Nephron progenitor cell (in vitro differentiated cells): ENCODE measurements at regions not wholly inside any gene's neighbourhood (a gene's known extent, or its start where the extent isn't known, plus 50 kb on each side); places are given as distances from the start of the nearest gene placed in this dataset.
A peak's percentile ranks its signal among the peaks of the same experiment; 100 is the strongest.

Experiments
- DNase-seq: peaks from one replicate; pipeline ENCODE4 v3.0.0; 2021
- H3K27ac Mint-ChIP-seq: 2 replicates; pipeline ENCODE4 v1.8.0; 2021; ENCODE audit warnings: mild to moderate bottlenecking, moderate library complexity, mixed read lengths
- H3K27me3 Mint-ChIP-seq: 2 replicates; pipeline ENCODE4 v1.8.0; 2021; ENCODE audit warnings: mild to moderate bottlenecking, low read depth, mixed read lengths; ENCODE audit not compliant: poor library complexity
- H3K36me3 Mint-ChIP-seq: 2 replicates; pipeline ENCODE4 v1.8.0; 2021; ENCODE audit warnings: low read depth, mixed read lengths
- H3K4me1 Mint-ChIP-seq: 2 replicates; pipeline ENCODE4 v1.8.0; 2021; ENCODE audit warnings: mixed read lengths
- H3K4me3 Mint-ChIP-seq: 2 replicates; pipeline ENCODE4 v1.8.0; 2021; ENCODE audit warnings: mild to moderate bottlenecking, moderate library complexity, mixed read lengths
- H3K9me3 Mint-ChIP-seq: 2 replicates; pipeline ENCODE4 v1.8.0; 2021; ENCODE audit warnings: mild to moderate bottlenecking, moderate library complexity, mixed read lengths
- TF ChIP-seq, protein P1 (sequence below): fragments of 200-600 bp; sonication (generic); IDR thresholded peaks from 2 replicates; pipeline ENCODE4 v1.5.0; 2021; ENCODE audit warnings: antibody characterized with exemption

DNA sequence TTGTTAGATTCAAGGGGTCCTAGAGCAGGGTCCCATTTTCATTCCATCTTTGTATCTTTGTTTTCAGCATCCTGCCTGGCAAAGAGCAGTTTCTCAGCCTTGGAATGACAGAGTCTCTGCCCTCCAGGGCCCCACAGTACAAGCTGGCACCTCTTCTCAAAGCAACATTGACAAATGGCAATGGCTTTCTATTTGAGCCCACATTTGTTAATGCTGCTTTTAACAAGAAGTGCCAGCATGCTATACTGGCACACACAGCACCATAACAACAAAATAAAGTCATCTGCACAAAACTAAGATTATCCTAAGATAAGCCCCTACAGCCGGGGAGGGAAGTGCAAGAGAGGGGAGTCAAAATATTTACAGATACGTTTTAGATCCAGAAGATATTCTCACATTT, 309.7 kb upstream of the C11orf87 start:
- Mint-ChIP-seq H3K27ac (peak overlapping the region; percentile 46), H3K36me3 (no peaks in the 10 kb centered on the region), H3K9me3 (no peaks in the 10 kb centered on the region), H3K4me3 (no peak overlapping the region), H3K4me1 (peaks cover 18% of the 10 kb centered on the region), H3K27me3 (no peaks in the 10 kb centered on the region)
- TF ChIP-seq, protein P1, sequence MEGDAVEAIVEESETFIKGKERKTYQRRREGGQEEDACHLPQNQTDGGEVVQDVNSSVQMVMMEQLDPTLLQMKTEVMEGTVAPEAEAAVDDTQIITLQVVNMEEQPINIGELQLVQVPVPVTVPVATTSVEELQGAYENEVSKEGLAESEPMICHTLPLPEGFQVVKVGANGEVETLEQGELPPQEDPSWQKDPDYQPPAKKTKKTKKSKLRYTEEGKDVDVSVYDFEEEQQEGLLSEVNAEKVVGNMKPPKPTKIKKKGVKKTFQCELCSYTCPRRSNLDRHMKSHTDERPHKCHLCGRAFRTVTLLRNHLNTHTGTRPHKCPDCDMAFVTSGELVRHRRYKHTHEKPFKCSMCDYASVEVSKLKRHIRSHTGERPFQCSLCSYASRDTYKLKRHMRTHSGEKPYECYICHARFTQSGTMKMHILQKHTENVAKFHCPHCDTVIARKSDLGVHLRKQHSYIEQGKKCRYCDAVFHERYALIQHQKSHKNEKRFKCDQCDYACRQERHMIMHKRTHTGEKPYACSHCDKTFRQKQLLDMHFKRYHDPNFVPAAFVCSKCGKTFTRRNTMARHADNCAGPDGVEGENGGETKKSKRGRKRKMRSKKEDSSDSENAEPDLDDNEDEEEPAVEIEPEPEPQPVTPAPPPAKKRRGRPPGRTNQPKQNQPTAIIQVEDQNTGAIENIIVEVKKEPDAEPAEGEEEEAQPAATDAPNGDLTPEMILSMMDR = no peak
- DNase-seq = no peak

DNA sequence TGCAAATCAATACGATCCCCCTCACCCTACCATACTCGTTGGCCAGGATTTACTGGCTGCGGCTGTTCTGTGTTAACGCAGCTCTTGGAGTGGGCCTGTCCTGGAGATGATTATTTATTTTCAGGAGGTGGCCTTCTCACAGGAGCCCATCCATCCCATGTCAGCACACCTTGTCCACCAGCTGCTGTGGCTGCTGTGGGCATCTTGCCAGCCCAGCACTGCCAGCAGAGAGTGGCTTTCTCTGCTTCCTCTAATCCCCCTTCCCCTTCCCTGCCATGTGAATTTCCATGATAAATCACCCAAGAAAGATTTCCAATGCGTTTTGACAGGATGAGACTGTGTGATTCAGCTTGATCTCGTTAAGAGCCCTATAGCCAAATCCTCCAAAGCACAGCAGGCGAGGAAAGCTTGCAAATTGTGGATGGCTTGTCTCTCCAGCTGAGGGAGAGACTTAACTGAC, 309.1 kb upstream of the C11orf87 start:
- Mint-ChIP-seq H3K9me3 (no peaks in the 10 kb centered on the region), H3K4me1 (peaks cover 18% of the 10 kb centered on the region), H3K27ac (no peak overlapping the region), H3K4me3 (no peak overlapping the region), H3K27me3 (no peaks in the 10 kb centered on the region), H3K36me3 (no peaks in the 10 kb centered on the region)
- TF ChIP-seq, protein P1 = no peak
- no peak for DNase-seq

DNA sequence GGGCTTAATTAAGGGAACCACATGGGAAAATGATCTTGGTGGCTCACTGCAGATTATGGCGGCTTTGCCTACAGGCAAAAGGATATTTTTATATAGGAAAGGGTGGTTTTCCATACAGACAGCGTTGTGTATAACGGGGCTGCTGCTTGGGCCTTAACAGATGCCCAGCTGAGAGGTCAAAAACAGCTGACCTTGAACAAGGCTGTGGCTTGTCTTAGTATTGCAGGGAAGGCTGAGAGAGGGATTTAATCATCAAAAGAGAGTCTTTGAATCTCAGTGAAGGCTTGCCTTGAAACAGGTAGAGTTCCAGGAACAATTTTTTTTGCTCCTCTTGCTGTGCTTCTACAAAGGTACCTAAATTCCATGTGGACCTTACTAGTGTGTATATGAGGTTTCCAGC, 301.6 kb upstream of the C11orf87 start:
- Mint-ChIP-seq H3K4me3 (no peak overlapping the region), H3K27me3 (peaks cover 5% of the 10 kb centered on the region), H3K4me1 (peaks cover 25% of the 10 kb centered on the region), H3K36me3 (no peaks in the 10 kb centered on the region), H3K9me3 (no peaks in the 10 kb centered on the region), H3K27ac (no peak overlapping the region)
- no peak for DNase-seq
- TF ChIP-seq, protein P1 = no peak

DNA sequence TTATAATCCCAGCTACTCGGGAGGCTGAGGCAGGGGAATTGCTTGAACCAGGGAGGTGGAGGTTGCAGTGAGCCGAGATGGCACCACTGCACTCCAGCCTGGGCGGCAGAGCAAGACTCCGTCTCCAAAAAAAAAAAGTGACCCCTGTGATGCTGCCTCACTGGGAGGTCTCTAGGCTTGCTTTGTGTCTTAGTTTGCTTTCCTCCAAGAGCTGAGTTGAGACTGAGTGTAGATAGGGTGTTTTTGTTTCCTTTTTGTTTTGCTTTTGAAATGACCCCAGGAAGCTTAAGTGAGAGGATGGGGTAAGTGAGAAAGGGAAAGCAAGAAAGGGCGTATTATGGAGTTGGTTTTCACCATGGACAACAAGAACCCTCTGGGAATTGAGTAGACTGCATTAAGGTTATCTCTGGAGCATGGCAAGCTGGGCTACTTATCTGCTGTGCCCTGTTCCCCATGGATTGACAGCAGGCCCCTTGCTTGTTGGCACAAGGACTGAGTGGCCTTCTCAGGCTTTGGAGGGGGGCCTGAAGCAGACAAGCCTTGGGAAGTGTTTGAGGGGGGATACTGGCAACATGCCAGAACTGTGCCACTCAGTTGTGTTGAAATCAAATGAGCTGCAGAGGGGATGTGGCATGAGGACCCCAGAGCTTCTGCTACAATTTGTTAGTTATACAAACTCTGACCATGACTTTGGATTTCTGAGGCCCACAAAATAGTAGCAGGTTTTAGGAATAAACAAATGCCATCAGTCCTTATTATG, 300.6 kb upstream of the C11orf87 start:
- H3K4me1 Mint-ChIP-seq = peaks cover 25% of the 10 kb centered on the region
- DNase-seq = no peak
- H3K27ac Mint-ChIP-seq = no peak overlapping the region
- no peaks in the 10 kb centered on the region for H3K36me3 Mint-ChIP-seq
- no peak overlapping the region for H3K4me3 Mint-ChIP-seq
- H3K27me3 Mint-ChIP-seq = peaks cover 5% of the 10 kb centered on the region
- TF ChIP-seq, protein P1 = no peak
- H3K9me3 Mint-ChIP-seq = no peaks in the 10 kb centered on the region

DNA sequence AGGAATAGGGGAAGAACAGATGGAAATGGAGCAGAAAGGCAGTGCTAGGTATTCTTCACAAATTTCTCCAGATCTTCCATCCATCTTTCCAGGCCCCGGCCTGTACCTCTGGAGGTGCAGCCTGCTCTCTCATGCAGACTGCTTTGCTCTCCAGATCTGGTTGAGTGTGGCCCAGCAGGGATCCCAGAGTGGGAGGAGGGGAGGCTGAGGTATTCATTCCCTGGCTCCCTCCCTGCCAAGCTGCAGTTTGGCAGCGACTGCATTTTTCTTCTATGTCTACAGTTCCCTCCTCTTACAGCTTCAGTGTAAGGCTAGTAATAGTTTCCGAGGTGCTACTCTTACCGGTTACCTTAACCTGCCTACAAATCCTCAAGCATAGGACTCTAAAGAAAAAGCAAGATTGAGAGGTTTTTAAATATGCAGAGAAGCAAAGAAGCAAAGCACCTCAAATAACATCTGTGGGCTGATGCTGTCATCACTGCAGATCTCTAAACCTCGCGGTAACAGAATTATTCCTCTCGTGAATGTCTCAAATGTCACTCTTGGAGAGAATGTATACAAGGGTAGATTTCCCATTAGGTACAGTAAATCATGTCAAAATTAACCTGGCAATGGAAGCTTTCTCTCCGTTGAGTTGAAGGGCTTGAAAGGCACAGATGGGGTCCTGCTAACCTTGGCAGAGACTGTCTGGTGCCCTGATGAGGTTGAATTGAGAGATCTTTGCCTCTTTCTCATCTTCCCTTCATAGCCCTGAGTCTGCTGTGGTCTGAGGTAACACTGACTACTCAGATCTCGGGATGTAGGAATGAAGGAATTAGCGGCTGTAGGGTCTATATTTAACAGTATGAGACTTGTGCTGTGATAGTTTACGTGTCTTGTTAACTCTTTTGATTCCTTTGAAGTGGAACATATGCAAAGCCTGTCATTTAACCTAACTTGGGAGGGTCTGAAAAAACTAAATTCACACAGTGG, 297.9 kb upstream of the C11orf87 start:
- peak; percentile 25 for DNase-seq
- no peaks in the 10 kb centered on the region for H3K9me3 Mint-ChIP-seq
- no peaks in the 10 kb centered on the region for H3K36me3 Mint-ChIP-seq
- no peak overlapping the region for H3K27ac Mint-ChIP-seq
- peaks cover 25% of the 10 kb centered on the region for H3K4me1 Mint-ChIP-seq
- H3K27me3 Mint-ChIP-seq = peaks cover 5% of the 10 kb centered on the region
- TF ChIP-seq, protein P1 = no peak
- no peak overlapping the region for H3K4me3 Mint-ChIP-seq
